ENCODE measurements at regions not wholly inside any gene's neighbourhood (a gene's known extent, or its start where the extent isn't known, plus 50 kb on each side); places are given as distances from the start of the nearest gene placed in this dataset.

DNA sequence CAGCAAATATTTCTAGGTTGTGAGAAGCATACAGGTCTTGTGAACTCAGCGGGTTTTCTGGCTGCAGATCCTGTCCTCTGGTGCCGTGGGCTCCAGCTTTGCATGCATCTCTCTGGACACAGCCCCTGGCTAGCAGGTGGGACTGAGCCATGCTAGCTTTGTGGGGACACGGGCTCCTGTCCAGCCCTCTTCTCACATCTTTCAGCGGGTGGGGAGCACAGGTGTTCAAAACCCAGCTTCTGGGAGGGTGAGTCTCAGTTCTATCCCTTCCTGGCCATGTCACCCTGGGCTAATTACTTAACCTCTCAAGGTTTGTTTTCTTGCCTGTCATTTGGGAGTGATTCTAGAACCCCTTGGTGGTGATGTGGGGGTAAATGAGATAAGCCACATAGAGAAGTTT, 162.3 kb downstream of the ICE1 start:
- TF ChIP-seq, protein P1, sequence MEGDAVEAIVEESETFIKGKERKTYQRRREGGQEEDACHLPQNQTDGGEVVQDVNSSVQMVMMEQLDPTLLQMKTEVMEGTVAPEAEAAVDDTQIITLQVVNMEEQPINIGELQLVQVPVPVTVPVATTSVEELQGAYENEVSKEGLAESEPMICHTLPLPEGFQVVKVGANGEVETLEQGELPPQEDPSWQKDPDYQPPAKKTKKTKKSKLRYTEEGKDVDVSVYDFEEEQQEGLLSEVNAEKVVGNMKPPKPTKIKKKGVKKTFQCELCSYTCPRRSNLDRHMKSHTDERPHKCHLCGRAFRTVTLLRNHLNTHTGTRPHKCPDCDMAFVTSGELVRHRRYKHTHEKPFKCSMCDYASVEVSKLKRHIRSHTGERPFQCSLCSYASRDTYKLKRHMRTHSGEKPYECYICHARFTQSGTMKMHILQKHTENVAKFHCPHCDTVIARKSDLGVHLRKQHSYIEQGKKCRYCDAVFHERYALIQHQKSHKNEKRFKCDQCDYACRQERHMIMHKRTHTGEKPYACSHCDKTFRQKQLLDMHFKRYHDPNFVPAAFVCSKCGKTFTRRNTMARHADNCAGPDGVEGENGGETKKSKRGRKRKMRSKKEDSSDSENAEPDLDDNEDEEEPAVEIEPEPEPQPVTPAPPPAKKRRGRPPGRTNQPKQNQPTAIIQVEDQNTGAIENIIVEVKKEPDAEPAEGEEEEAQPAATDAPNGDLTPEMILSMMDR (IDR thresholded peaks at IDR 0.05), result no peak
- TF ChIP-seq POLR2A (IDR thresholded peaks at IDR 0.05), result no peak
- TF ChIP-seq POLR2AphosphoS5 (IDR thresholded peaks at IDR 0.05), result no peak

Data from breast epithelium (tissue), 3 donors.